IPS-18a (cell line): ENCODE measurements at regions not wholly inside any gene's neighbourhood (a gene's known extent, or its start where the extent isn't known, plus 50 kb on each side); places are given as distances from the start of the nearest gene placed in this dataset.

ENCODE experiments used
- H3K27ac ChIP-seq: one replicate; pipeline ENCODE4 v1.5.1; 2013; ENCODE audit warnings: low read length
- H3K27me3 ChIP-seq: one replicate; pipeline ENCODE4 v1.6.1; 2013; ENCODE audit warnings: mild to moderate bottlenecking, low read length; ENCODE audit not compliant: control insufficient read depth, insufficient read depth
- H3K36me3 ChIP-seq: one replicate; pipeline ENCODE4 v1.6.1; 2013; ENCODE audit warnings: low read depth, low read length; ENCODE audit not compliant: control insufficient read depth
- H3K4me1 ChIP-seq: one replicate; pipeline ENCODE4 v1.6.1; 2013; ENCODE audit warnings: low read depth, low read length; ENCODE audit not compliant: control insufficient read depth
- H3K4me3 ChIP-seq: one replicate; pipeline ENCODE4 v1.5.1; 2013; ENCODE audit warnings: low read length
- H3K9ac ChIP-seq: one replicate; pipeline ENCODE4 v1.6.1; 2013; ENCODE audit warnings: mild to moderate bottlenecking, low read length, moderate library complexity
- H3K9me3 ChIP-seq: one replicate; pipeline ENCODE4 v1.6.1; 2013; ENCODE audit warnings: low read depth, low read length; ENCODE audit not compliant: control insufficient read depth

GRCh38 chr22:48662476-48663135 is 1165.1 kb downstream of the BRD1 start:
- Histone ChIP-seq H3K36me3 (no peaks in the 10 kb centered on the region), H3K27me3 (no peaks in the 10 kb centered on the region), H3K27ac (no peak overlapping the region), H3K9me3 (peaks cover 5% of the 10 kb centered on the region), H3K9ac (no peak overlapping the region), H3K4me3 (no peak overlapping the region), H3K4me1 (no peaks in the 10 kb centered on the region)

GRCh38 chr22:48661984-48662383 is 1165.7 kb downstream of the BRD1 start:
- no peak overlapping the region for H3K27ac ChIP-seq
- no peak overlapping the region for H3K4me3 ChIP-seq
- peaks cover 5% of the 10 kb centered on the region for H3K9me3 ChIP-seq
- no peak overlapping the region for H3K9ac ChIP-seq
- no peaks in the 10 kb centered on the region for H3K36me3 ChIP-seq
- H3K4me1 ChIP-seq, result no peaks in the 10 kb centered on the region
- H3K27me3 ChIP-seq, result no peaks in the 10 kb centered on the region

- Histone ChIP-seq H3K27me3 (no peaks in the 10 kb centered on the region), H3K4me3 (no peak overlapping the region), H3K27ac (no peak overlapping the region), H3K36me3 (no peaks in the 10 kb centered on the region), H3K4me1 (no peaks in the 10 kb centered on the region), H3K9ac (no peak overlapping the region), H3K9me3 (peaks cover 5% of the 10 kb centered on the region)
Measured at GRCh38 chr22:48660790-48661740, 1166.6 kb downstream of the BRD1 start.

GRCh38 chr22:48660104-48660789 is 1167.4 kb downstream of the BRD1 start:
- Histone ChIP-seq H3K9me3 (peaks cover 5% of the 10 kb centered on the region), H3K9ac (no peak overlapping the region), H3K27ac (no peak overlapping the region), H3K36me3 (no peaks in the 10 kb centered on the region), H3K4me3 (no peak overlapping the region), H3K4me1 (no peaks in the 10 kb centered on the region), H3K27me3 (no peaks in the 10 kb centered on the region)

GRCh38 chr22:48659404-48659996 is 1168.2 kb downstream of the BRD1 start:
- Histone ChIP-seq H3K27ac (no peak overlapping the region), H3K4me3 (no peak overlapping the region), H3K27me3 (no peaks in the 10 kb centered on the region), H3K36me3 (no peaks in the 10 kb centered on the region), H3K9ac (no peak overlapping the region), H3K4me1 (no peaks in the 10 kb centered on the region), H3K9me3 (peaks cover 5% of the 10 kb centered on the region)

- Histone ChIP-seq H3K36me3 (no peaks in the 10 kb centered on the region), H3K9ac (no peak overlapping the region), H3K4me1 (no peaks in the 10 kb centered on the region), H3K9me3 (peaks cover 3% of the 10 kb centered on the region), H3K4me3 (no peak overlapping the region), H3K27ac (no peak overlapping the region), H3K27me3 (no peaks in the 10 kb centered on the region)
Measured at GRCh38 chr22:48658871-48659270, 1168.8 kb downstream of the BRD1 start.

- no peaks in the 10 kb centered on the region for H3K36me3 ChIP-seq
- H3K4me1 ChIP-seq, result no peaks in the 10 kb centered on the region
- H3K27me3 ChIP-seq, result no peaks in the 10 kb centered on the region
- H3K9me3 ChIP-seq, result no peaks in the 10 kb centered on the region
- H3K27ac ChIP-seq, result no peak overlapping the region
- no peak overlapping the region for H3K9ac ChIP-seq
- H3K4me3 ChIP-seq, result no peak overlapping the region
Measured at GRCh38 chr22:48658246-48658645, 1169.4 kb downstream of the BRD1 start.

GRCh38 chr22:48654492-48654891 is 1173.2 kb downstream of the BRD1 start:
- H3K9me3 ChIP-seq, result no peaks in the 10 kb centered on the region
- no peak overlapping the region for H3K27ac ChIP-seq
- no peaks in the 10 kb centered on the region for H3K36me3 ChIP-seq
- no peak overlapping the region for H3K9ac ChIP-seq
- no peak overlapping the region for H3K4me3 ChIP-seq
- no peaks in the 10 kb centered on the region for H3K4me1 ChIP-seq
- H3K27me3 ChIP-seq, result no peaks in the 10 kb centered on the region

- Histone ChIP-seq H3K27me3 (no peaks in the 10 kb centered on the region), H3K9ac (no peak overlapping the region), H3K27ac (no peak overlapping the region), H3K9me3 (no peaks in the 10 kb centered on the region), H3K4me3 (no peak overlapping the region), H3K36me3 (no peaks in the 10 kb centered on the region), H3K4me1 (no peaks in the 10 kb centered on the region)
Measured at GRCh38 chr22:48653929-48654328, 1173.7 kb downstream of the BRD1 start.

GRCh38 chr22:48653306-48653705 is 1174.4 kb downstream of the BRD1 start:
- Histone ChIP-seq H3K27ac (no peak overlapping the region), H3K4me3 (no peak overlapping the region), H3K9ac (no peak overlapping the region), H3K9me3 (no peaks in the 10 kb centered on the region), H3K36me3 (no peaks in the 10 kb centered on the region), H3K27me3 (no peaks in the 10 kb centered on the region), H3K4me1 (no peaks in the 10 kb centered on the region)

- Histone ChIP-seq H3K9me3 (no peaks in the 10 kb centered on the region), H3K27ac (no peak overlapping the region), H3K9ac (no peak overlapping the region), H3K4me3 (no peak overlapping the region), H3K4me1 (no peaks in the 10 kb centered on the region), H3K36me3 (no peaks in the 10 kb centered on the region), H3K27me3 (no peaks in the 10 kb centered on the region)
Measured at GRCh38 chr22:48652796-48653195, 1174.9 kb downstream of the BRD1 start.
